Neural crest cell (in vitro differentiated cells): ENCODE measurements at regions not wholly inside any gene's neighbourhood (a gene's known extent, or its start where the extent isn't known, plus 50 kb on each side); places are given as distances from the start of the nearest gene placed in this dataset.

Experiments used
- DNase-seq: peaks from one replicate; pipeline ENCODE4 v3.0.0; 2021; ENCODE audit warnings: low read depth, mixed read lengths, low spot score
- H3K27ac Mint-ChIP-seq: one replicate; pipeline ENCODE4 v1.8.0; 2021; ENCODE audit warnings: mild to moderate bottlenecking, mixed read lengths; ENCODE audit not compliant: unreplicated experiment
- H3K27me3 Mint-ChIP-seq: 2 replicates; pipeline ENCODE4 v1.8.0; 2021; ENCODE audit warnings: low read depth, mild to moderate bottlenecking, mixed read lengths
- H3K36me3 Mint-ChIP-seq: 2 replicates; pipeline ENCODE4 v1.8.0; 2021; ENCODE audit warnings: low read depth, mild to moderate bottlenecking, mixed read lengths
- H3K4me1 Mint-ChIP-seq: 2 replicates; pipeline ENCODE4 v1.8.0; 2021; ENCODE audit warnings: mixed read lengths
- H3K4me3 Mint-ChIP-seq: one replicate; pipeline ENCODE4 v1.8.0; 2021; ENCODE audit warnings: mild to moderate bottlenecking, mixed read lengths
- H3K9me3 Mint-ChIP-seq: 2 replicates; pipeline ENCODE4 v1.8.0; 2021; ENCODE audit warnings: mixed read lengths
- TF ChIP-seq, protein P1 (sequence below): fragments of 200-600 bp; sonication (generic); conservative IDR thresholded peaks from 2 replicates; pipeline ENCODE4 v1.5.0; 2021; ENCODE audit warnings: antibody characterized with exemption, mild to moderate bottlenecking

DNA sequence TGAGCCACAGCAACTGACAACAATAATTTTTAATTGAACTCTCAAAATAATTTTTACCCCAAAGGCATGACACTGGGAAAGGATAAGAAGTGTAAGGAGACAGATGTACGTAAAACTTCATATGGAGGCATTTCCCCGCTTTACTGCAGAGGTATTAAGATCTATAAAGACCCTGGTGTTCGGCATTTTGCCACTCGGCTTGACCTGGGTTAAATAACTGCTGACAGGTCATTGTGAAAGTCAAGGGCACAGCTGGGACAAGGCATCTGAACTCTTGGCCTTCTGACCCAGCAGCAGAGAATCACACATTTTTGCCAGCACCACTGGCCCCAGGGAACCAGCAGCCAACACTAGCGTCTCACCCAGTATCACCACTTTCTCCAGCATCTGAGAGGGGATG, 372.1 kb downstream of the SOX9 start:
- TF ChIP-seq, protein P1, sequence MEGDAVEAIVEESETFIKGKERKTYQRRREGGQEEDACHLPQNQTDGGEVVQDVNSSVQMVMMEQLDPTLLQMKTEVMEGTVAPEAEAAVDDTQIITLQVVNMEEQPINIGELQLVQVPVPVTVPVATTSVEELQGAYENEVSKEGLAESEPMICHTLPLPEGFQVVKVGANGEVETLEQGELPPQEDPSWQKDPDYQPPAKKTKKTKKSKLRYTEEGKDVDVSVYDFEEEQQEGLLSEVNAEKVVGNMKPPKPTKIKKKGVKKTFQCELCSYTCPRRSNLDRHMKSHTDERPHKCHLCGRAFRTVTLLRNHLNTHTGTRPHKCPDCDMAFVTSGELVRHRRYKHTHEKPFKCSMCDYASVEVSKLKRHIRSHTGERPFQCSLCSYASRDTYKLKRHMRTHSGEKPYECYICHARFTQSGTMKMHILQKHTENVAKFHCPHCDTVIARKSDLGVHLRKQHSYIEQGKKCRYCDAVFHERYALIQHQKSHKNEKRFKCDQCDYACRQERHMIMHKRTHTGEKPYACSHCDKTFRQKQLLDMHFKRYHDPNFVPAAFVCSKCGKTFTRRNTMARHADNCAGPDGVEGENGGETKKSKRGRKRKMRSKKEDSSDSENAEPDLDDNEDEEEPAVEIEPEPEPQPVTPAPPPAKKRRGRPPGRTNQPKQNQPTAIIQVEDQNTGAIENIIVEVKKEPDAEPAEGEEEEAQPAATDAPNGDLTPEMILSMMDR, result no peak
- Mint-ChIP-seq H3K27me3 (no peaks in the 10 kb centered on the region), H3K4me1 (peaks cover 4% of the 10 kb centered on the region)

DNA sequence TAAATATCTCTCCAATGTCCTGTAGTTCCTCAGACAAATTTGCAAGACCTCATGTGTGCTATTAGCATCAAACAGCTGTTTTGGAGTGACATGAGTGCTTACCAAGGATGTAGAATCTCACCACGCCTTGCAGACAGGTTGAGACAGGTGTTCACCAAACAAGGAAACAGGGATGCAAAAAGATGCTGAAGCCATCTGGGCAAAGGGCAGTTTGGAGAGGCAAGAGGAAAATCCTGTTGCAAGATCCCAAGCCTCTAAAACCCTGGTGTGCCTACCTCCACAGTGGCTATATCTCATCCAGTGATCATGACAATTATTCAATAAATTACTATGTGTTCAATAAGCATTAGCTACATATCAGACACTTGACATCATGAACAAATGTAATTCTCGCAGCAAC, 373.7 kb downstream of the SOX9 start:
- DNase-seq, result no peak
- peaks cover 10% of the 10 kb centered on the region for H3K9me3 Mint-ChIP-seq
- no peak overlapping the region for H3K4me3 Mint-ChIP-seq
- H3K27ac Mint-ChIP-seq, result no peak overlapping the region
- H3K27me3 Mint-ChIP-seq, result no peaks in the 10 kb centered on the region
- TF ChIP-seq, protein P1, result no peak
- H3K4me1 Mint-ChIP-seq, result peaks cover 4% of the 10 kb centered on the region
- H3K36me3 Mint-ChIP-seq, result no peaks in the 10 kb centered on the region

More for the DNA sequence above, 372.1 kb downstream of the SOX9 start:
- Mint-ChIP-seq H3K27ac (no peak overlapping the region), H3K9me3 (peaks cover 10% of the 10 kb centered on the region), H3K36me3 (no peaks in the 10 kb centered on the region), H3K4me3 (no peak overlapping the region)
- DNase-seq, result no peak

DNA sequence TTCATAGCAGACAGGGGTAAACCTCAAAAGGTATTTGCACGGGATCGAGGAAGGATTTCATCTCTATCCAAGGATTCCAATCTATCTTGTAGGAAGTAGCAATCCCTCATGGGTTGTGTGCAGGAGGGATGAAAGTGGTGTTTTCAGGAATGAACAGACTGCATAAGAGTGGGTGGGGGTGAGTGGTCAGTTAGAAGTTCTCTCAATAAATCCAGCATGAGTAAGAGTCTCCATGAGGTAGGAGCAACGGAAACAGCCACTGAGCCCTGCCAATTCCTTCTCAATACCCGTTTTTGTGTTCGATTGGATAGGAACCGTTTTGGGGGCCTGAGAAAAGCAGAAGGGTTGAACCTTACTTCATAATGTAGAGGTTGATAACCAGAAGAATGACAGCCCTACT, 375.6 kb downstream of the SOX9 start:
- DNase-seq, result no peak
- Mint-ChIP-seq H3K4me1 (peaks cover 4% of the 10 kb centered on the region), H3K9me3 (peaks cover 6% of the 10 kb centered on the region), H3K36me3 (no peaks in the 10 kb centered on the region), H3K27ac (no peak overlapping the region), H3K4me3 (no peak overlapping the region), H3K27me3 (no peaks in the 10 kb centered on the region)
- TF ChIP-seq, protein P1, result no peak

DNA sequence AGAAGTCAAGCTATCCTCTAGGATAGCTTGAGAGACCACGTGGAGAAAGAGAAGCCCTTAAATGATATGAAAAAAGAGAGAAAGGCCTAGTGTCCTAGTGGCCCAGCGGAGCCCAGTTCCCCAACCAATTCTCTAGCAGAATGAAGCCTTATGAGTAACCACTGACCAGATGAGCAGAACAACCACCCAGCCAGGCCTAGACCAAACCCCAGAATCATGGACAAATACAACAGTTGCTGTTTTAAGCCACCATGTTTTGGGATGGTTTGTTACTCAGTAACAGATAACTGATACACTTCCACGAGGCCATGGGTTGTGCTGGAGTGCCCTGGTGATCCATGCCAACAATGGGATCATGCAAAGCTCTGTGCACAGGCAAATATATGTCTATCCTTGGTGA, 377.1 kb downstream of the SOX9 start:
- Mint-ChIP-seq H3K36me3 (no peaks in the 10 kb centered on the region), H3K4me3 (no peak overlapping the region), H3K4me1 (peaks cover 12% of the 10 kb centered on the region), H3K9me3 (peaks cover 3% of the 10 kb centered on the region), H3K27ac (peak overlapping the region; percentile 27), H3K27me3 (no peaks in the 10 kb centered on the region)
- DNase-seq, result no peak
- TF ChIP-seq, protein P1, result no peak

DNA sequence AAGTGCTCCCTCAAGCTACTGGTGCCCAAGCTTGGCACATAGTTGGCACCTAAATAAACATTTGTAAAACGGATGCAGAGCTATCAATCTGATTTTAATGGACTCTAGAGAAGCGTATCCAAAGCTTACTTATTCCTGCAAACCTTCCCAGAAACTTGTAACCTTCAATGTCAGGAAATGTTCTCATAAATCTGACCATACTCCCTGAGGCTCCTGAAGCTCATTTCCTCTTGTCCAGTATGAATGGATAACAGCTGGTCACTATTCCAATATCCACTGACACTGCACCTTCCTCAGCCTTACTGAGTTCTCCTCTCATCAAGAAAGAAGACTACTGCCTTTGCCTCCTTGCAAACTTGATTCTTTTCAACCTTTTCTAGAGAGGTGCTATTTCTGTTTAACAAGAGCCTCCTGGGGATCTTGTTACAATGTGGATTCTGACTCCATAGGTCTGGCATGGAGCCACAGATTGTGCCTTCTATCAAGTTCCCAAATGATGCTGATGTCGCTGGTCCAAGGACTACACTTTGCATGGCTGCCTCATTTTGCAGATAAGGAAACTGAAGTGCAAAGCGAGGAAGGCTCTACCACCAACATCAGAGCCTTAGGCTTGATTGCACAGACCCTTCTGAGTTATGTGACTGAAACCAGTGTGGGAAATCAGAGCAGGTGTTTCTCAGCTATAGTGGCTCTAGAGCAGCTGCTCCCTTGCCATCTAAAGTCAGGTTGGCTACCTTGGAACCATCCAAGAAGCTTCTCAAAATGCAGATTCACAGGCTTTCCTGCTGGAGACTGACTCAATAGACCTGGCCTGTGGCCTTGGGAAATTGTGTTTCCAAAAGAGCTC, 377.8 kb downstream of the SOX9 start:
- Mint-ChIP-seq H3K36me3 (no peaks in the 10 kb centered on the region), H3K27me3 (no peaks in the 10 kb centered on the region), H3K27ac (no peak overlapping the region), H3K4me1 (peaks cover 16% of the 10 kb centered on the region), H3K9me3 (peaks cover 3% of the 10 kb centered on the region), H3K4me3 (no peak overlapping the region)
- no peak for DNase-seq
- TF ChIP-seq, protein P1, result no peak
